ENCODE measurements at regions not wholly inside any gene's neighbourhood (a gene's known extent, or its start where the extent isn't known, plus 50 kb on each side); places are given as distances from the start of the nearest gene placed in this dataset.

- Histone ChIP-seq H3K36me3 (ENCODE audit: control insufficient read depth, insufficient read depth, low read length) (no peaks in the 10 kb centered on the region), H3K4me1 (replicated peaks in 1 of 2; ENCODE audit: control insufficient read depth in 2 of 2, insufficient read depth in 2 of 2, low read length in 2 of 2) (peaks cover 0 to 4% of the 10 kb centered on the region in 2 experiments; a peak in 2 of 5 replicates), H3K9me3 (replicated peaks; ENCODE audit: control insufficient read depth, insufficient read depth, low read depth, low read length) (no peaks in the 10 kb centered on the region), H3K9ac (ENCODE audit: insufficient read depth in 1 of 2, low read depth in 2 of 2, low read length in 2 of 2) (no peak overlapping the region), H3K4me3 (no peak overlapping the region), H3K27ac (ENCODE audit: extremely low read depth, low read depth, low read length) (no peak overlapping the region), H3K79me2 (ENCODE audit: control insufficient read depth, insufficient read depth, low read length) (no peaks in the 10 kb centered on the region), H3K4me2 (ENCODE audit: insufficient read depth, low read length) (no peak overlapping the region), H3K27me3 (ENCODE audit: control insufficient read depth in 2 of 2, insufficient read depth in 2 of 2, low read length in 2 of 2) (peaks cover 14 to 55% of the 10 kb centered on the region in 2 experiments; a peak in 3 of 5 replicates), H3K9me1 (ENCODE audit: control insufficient read depth, insufficient read depth, low read length) (no peaks in the 10 kb centered on the region), H2AFZ (ENCODE audit: low read depth, low read length) (no peak overlapping the region), H4K20me1 (replicated peaks; ENCODE audit: control insufficient read depth, insufficient read depth, low read length) (no peaks in the 10 kb centered on the region; the same call in 1 of the 2 replicates)
- DNase-seq (ENCODE audit: extremely low read depth in 1 of 4, low spot score in 3 of 4): no peak
- in situ Hi-C loops (cut with MboI): no loop called here
- WGBS (ENCODE audit: insufficient coverage, low coverage, missing lambda C conversion rate): under 1% methylated on average over 13 of the region's 15 CpGs
- BruUV-seq (replicated peaks): no TSS peak
- ChIA-PET CTCF (ENCODE audit: low intra/inter-chr PET ratio) (no interaction called here), POLR2A (no interaction called here)
- FAIRE-seq: no peak
- intact Hi-C loops (cut with micrococcal nuclease): no loop called here
- ATAC-seq: no peak
- TF ChIP-seq PHB2 (IDR thresholded peaks at IDR 0.05; ENCODE audit: low read depth) (no peak), BHLHE40 (IDR thresholded peaks at IDR 0.05; ENCODE audit: low read length) (no peak), RBFOX2 (IDR thresholded peaks at IDR 0.05; ENCODE audit: low read depth, low read length) (no peak)
- TF ChIP-seq, protein P1, sequence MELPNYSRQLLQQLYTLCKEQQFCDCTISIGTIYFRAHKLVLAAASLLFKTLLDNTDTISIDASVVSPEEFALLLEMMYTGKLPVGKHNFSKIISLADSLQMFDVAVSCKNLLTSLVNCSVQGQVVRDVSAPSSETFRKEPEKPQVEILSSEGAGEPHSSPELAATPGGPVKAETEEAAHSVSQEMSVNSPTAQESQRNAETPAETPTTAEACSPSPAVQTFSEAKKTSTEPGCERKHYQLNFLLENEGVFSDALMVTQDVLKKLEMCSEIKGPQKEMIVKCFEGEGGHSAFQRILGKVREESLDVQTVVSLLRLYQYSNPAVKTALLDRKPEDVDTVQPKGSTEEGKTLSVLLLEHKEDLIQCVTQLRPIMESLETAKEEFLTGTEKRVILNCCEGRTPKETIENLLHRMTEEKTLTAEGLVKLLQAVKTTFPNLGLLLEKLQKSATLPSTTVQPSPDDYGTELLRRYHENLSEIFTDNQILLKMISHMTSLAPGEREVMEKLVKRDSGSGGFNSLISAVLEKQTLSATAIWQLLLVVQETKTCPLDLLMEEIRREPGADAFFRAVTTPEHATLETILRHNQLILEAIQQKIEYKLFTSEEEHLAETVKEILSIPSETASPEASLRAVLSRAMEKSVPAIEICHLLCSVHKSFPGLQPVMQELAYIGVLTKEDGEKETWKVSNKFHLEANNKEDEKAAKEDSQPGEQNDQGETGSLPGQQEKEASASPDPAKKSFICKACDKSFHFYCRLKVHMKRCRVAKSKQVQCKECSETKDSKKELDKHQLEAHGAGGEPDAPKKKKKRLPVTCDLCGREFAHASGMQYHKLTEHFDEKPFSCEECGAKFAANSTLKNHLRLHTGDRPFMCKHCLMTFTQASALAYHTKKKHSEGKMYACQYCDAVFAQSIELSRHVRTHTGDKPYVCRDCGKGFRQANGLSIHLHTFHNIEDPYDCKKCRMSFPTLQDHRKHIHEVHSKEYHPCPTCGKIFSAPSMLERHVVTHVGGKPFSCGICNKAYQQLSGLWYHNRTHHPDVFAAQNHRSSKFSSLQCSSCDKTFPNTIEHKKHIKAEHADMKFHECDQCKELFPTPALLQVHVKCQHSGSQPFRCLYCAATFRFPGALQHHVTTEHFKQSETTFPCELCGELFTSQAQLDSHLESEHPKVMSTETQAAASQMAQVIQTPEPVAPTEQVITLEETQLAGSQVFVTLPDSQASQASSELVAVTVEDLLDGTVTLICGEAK (IDR thresholded peaks at IDR 0.05): no peak
- TF ChIP-seq, protein P1 (CRISPR knock-in tag; IDR thresholded peaks at IDR 0.05): no peak
- TF ChIP-seq, protein P2, sequence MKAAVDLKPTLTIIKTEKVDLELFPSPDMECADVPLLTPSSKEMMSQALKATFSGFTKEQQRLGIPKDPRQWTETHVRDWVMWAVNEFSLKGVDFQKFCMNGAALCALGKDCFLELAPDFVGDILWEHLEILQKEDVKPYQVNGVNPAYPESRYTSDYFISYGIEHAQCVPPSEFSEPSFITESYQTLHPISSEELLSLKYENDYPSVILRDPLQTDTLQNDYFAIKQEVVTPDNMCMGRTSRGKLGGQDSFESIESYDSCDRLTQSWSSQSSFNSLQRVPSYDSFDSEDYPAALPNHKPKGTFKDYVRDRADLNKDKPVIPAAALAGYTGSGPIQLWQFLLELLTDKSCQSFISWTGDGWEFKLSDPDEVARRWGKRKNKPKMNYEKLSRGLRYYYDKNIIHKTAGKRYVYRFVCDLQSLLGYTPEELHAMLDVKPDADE (conservative IDR thresholded peaks at IDR 0.05; ENCODE audit: control insufficient read depth, low read depth, low read length): no peak
- TF ChIP-seq, protein P3, sequence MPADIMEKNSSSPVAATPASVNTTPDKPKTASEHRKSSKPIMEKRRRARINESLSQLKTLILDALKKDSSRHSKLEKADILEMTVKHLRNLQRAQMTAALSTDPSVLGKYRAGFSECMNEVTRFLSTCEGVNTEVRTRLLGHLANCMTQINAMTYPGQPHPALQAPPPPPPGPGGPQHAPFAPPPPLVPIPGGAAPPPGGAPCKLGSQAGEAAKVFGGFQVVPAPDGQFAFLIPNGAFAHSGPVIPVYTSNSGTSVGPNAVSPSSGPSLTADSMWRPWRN (IDR thresholded peaks at IDR 0.05; ENCODE audit: low read depth): no peak
- TF ChIP-seq, protein P4, sequence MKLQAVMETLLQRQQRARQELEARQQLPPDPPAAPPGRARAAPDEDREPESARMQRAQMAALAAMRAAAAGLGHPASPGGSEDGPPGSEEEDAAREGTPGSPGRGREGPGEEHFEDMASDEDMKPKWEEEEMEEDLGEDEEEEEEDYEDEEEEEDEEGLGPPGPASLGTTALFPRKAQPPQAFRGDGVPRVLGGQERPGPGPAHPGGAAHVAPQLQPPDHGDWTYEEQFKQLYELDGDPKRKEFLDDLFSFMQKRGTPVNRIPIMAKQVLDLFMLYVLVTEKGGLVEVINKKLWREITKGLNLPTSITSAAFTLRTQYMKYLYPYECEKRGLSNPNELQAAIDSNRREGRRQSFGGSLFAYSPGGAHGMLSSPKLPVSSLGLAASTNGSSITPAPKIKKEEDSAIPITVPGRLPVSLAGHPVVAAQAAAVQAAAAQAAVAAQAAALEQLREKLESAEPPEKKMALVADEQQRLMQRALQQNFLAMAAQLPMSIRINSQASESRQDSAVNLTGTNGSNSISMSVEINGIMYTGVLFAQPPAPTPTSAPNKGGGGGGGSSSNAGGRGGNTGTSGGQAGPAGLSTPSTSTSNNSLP (IDR thresholded peaks at IDR 0.05; ENCODE audit: borderline replicate concordance, low read depth, low read length): no peak
These were observed 162.2 kb downstream of the HSD17B3 start for GRCh38 chr9:96139592-96140295.
